Endothelial cell of umbilical vein (primary cell): ENCODE measurements at regions not wholly inside any gene's neighbourhood (a gene's known extent, or its start where the extent isn't known, plus 50 kb on each side); places are given as distances from the start of the nearest gene placed in this dataset.

Experiments
- BruUV-seq: library from RNA; stranded (reverse); fragments of 400-500 nt; replicated peaks from 2 replicates; lab custom pipeline; 2021; lab: Mats Ljungman, UMichigan
- CTCF ChIA-PET: fragments of 300-600, 350-600 bp; sonication (Branson Sonifier 250); formaldehyde crosslinking; loops from one replicate; lab custom pipeline; 2021; ENCODE audit warnings: antibody characterized with exemption, inconsistent platforms; lab: Charles Lee
- POLR2A ChIA-PET: fragments of 300-600, 350-600 bp; sonication (Branson Sonifier 250); formaldehyde crosslinking; loops from one replicate; lab custom pipeline; 2021; ENCODE audit warnings: antibody characterized with exemption, inconsistent platforms; lab: Charles Lee
- DNase-seq: peaks from one replicate; pipeline ENCODE4 v3.0.0-alpha.2; 2011; ENCODE audit warnings: low read depth, low spot score
- FAIRE-seq: peaks from 2 replicates; lab custom pipeline; 2011; peaks lifted over from hg19 to GRCh38; lab: Jason Lieb, UNC
- H2AFZ ChIP-seq: 2 replicates; pipeline ENCODE4 v1.6.0; 2012; ENCODE audit warnings: low read depth, low read length, control low read depth, inconsistent platforms
- H3K27ac ChIP-seq: 2 replicates; pipeline ENCODE4 v1.5.1; 2011; ENCODE audit warnings: low read depth, mild to moderate bottlenecking, control low read depth, low read length, moderate library complexity; ENCODE audit not compliant: insufficient read depth
- H3K27me3 ChIP-seq, 2 experiments: 2 replicates each; pipeline versions ENCODE4 v1.6.0 to v1.6.1; 2011; ENCODE audit warnings: low read length in 2 of 2, mixed read lengths in 1 of 2; ENCODE audit not compliant: control insufficient read depth in 2 of 2, insufficient read depth in 2 of 2
- H3K36me3 ChIP-seq, 2 experiments: 2 replicates in 1 of 2; 3 replicates in 1 of 2; pipeline ENCODE4 v1.5.1; 2011; ENCODE audit warnings: low read length in 2 of 2, mild to moderate bottlenecking in 1 of 2, moderate library complexity in 1 of 2; ENCODE audit not compliant: control insufficient read depth in 2 of 2, insufficient read depth in 2 of 2; ENCODE audit errors: extremely low read depth in 1 of 2
- H3K4me1 ChIP-seq: 3 replicates; pipeline ENCODE4 v1.5.1; 2011; ENCODE audit warnings: mild to moderate bottlenecking, low read length; ENCODE audit not compliant: control insufficient read depth, insufficient read depth; ENCODE audit errors: extremely low read depth
- H3K4me2 ChIP-seq: 2 replicates; pipeline ENCODE4 v1.6.1; 2011; ENCODE audit warnings: low read length, control low read depth, mixed read lengths; ENCODE audit not compliant: insufficient read depth
- H3K4me3 ChIP-seq, 3 experiments: fragments of 200-600 bp in 1 of 3; sonication (generic), shearing (Covaris generic) in 1 of 3; replicated peaks in 1 of 3; 2 replicates each; pipeline ENCODE4 v1.5.1; 2011 to 2016; ENCODE audit warnings: control low read depth in 3 of 3, low read length in 3 of 3, mild to moderate bottlenecking in 2 of 3, inconsistent platforms in 1 of 3, low read depth in 1 of 3, moderate library complexity in 1 of 3; ENCODE audit not compliant: insufficient read depth in 1 of 3
- H3K79me2 ChIP-seq: 2 replicates; pipeline ENCODE4 v1.6.0; 2012; ENCODE audit warnings: low read length, inconsistent platforms; ENCODE audit not compliant: control insufficient read depth, insufficient read depth
- H3K9ac ChIP-seq: replicated peaks from 2 replicates; pipeline ENCODE3; 2011; ENCODE audit warnings: low read length, control low read depth; ENCODE audit not compliant: insufficient read depth; ENCODE audit errors: extremely low read depth
- H3K9me1 ChIP-seq: replicated peaks from 3 replicates; pipeline ENCODE4 v1.6.0; 2011; ENCODE audit warnings: mild to moderate bottlenecking, low read length; ENCODE audit not compliant: control insufficient read depth, insufficient read depth; ENCODE audit errors: extremely low read depth
- H3K9me3 ChIP-seq: replicated peaks from 2 replicates; pipeline ENCODE4 v1.5.1; 2012; ENCODE audit warnings: low read length, inconsistent platforms; ENCODE audit not compliant: control insufficient read depth, insufficient read depth
- H4K20me1 ChIP-seq: replicated peaks from 2 replicates; pipeline ENCODE3; 2011; ENCODE audit warnings: mild to moderate bottlenecking, low read length; ENCODE audit not compliant: control insufficient read depth, insufficient read depth; ENCODE audit errors: extremely low read depth
- CTCF ChIP-seq, 2 donors: IDR thresholded peaks; 1 replicate in 1 of 2; 2 replicates in 1 of 2; pipeline ENCODE4 v1.5.1; 2011; ENCODE audit warnings: low read length in 2 of 2, mild to moderate bottlenecking in 2 of 2, moderate library complexity in 2 of 2, control low read depth in 1 of 2, inconsistent platforms in 1 of 2, low read depth in 1 of 2; ENCODE audit not compliant: insufficient read depth in 1 of 2; ENCODE audit errors: extremely low read depth in 1 of 2
- EZH2 ChIP-seq: IDR thresholded peaks from 2 replicates; pipeline ENCODE4 v1.6.1; 2012; ENCODE audit warnings: borderline replicate concordance, low read depth, mild to moderate bottlenecking, moderate library complexity, low read length, inconsistent platforms; ENCODE audit not compliant: severe bottlenecking
- FOS ChIP-seq: IDR thresholded peaks from 2 replicates; pipeline ENCODE4 v1.6.1; 2011; ENCODE audit warnings: mild to moderate bottlenecking, low read length, moderate library complexity, borderline replicate concordance; ENCODE audit not compliant: insufficient read depth
- GATA2 ChIP-seq: IDR thresholded peaks from 2 replicates; pipeline ENCODE4 v1.7.0; 2011; ENCODE audit warnings: low read depth, mild to moderate bottlenecking, moderate library complexity, mixed read lengths, low read length; ENCODE audit not compliant: insufficient read length, insufficient read depth
- JUN ChIP-seq: IDR thresholded peaks from 2 replicates; pipeline ENCODE4 v1.6.1; 2011; ENCODE audit warnings: borderline replicate concordance, low read depth; ENCODE audit not compliant: insufficient read length, insufficient read depth
- MYC ChIP-seq: IDR thresholded peaks from one replicate; pipeline ENCODE4 v1.6.1; 2011; ENCODE audit warnings: mild to moderate bottlenecking, low read depth, low read length
- dilution Hi-C: fragments of 300-500 bp; cut with MboI; formaldehyde crosslinking; loops from one replicate; pipeline ENCODE4 v1.15.0; 2019; ENCODE audit warnings: low sequenced_read_pairs; ENCODE audit not compliant: extremely low pct_ligation_motif_present
- intact Hi-C: fragments of 100-400 bp; cut with micrococcal nuclease; formaldehyde crosslinking; loops from one replicate; pipeline ENCODE4 v1.10.0; 2022
- TF ChIP-seq, protein P1 (sequence below): IDR thresholded peaks from 2 replicates; pipeline ENCODE4 v1.6.1; 2011; ENCODE audit not compliant: insufficient read depth, insufficient read length

- Histone ChIP-seq H3K4me1 (no peaks in the 10 kb centered on the region), H3K4me2 (no peak overlapping the region), H3K36me3 (no peaks in the 10 kb centered on the region), H3K9me1 (no peaks in the 10 kb centered on the region), H4K20me1 (no peaks in the 10 kb centered on the region), H3K27ac (no peak overlapping the region), H3K79me2 (no peaks in the 10 kb centered on the region), H3K4me3 (no peak overlapping the region), H2AFZ (no peak overlapping the region), H3K27me3 (no peaks in the 10 kb centered on the region), H3K9ac (no peak overlapping the region), H3K9me3 (no peaks in the 10 kb centered on the region)
- intact Hi-C loops, result no loop called here
- DNase-seq (no peak), FAIRE-seq (no peak)
- BruUV-seq, result no TSS peak
- CTCF ChIA-PET, result no interaction called here
- dilution Hi-C loops, result no loop called here
- TF ChIP-seq, protein P1, sequence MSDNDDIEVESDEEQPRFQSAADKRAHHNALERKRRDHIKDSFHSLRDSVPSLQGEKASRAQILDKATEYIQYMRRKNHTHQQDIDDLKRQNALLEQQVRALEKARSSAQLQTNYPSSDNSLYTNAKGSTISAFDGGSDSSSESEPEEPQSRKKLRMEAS, result no peak
- TF ChIP-seq GATA2 (no peak), FOS (no peak), MYC (no peak), CTCF (IDR thresholded peaks at IDR 0.05; ENCODE audit: extremely low read depth in 1 of 2, insufficient read depth in 1 of 2, low read depth in 1 of 2, low read length in 2 of 2) (no peak), JUN (no peak), EZH2 (no peak)
- POLR2A ChIA-PET, result no interaction called here
Observed at GRCh38 chr10:2871673-2872219, 195.6 kb upstream of the PFKP start.
